ENCODE measurements at regions not wholly inside any gene's neighbourhood (a gene's known extent, or its start where the extent isn't known, plus 50 kb on each side); places are given as distances from the start of the nearest gene placed in this dataset.

- Histone ChIP-seq H3K4me3 (ENCODE audit: low read length) (no peak overlapping the region), H3K36me3 (ENCODE audit: control insufficient read depth, insufficient read depth, low read length) (no peaks in the 10 kb centered on the region), H3K4me1 (ENCODE audit: control insufficient read depth, insufficient read depth, low read length) (no peaks in the 10 kb centered on the region), H3K27me3 (ENCODE audit: control insufficient read depth, insufficient read depth, low read length) (peaks cover 2% of the 10 kb centered on the region), H3K9me3 (ENCODE audit: control insufficient read depth, low read depth, low read length) (no peaks in the 10 kb centered on the region), H3K27ac (ENCODE audit: low read length) (no peak overlapping the region)
- no peak for DNase-seq
- no CpG with 5 or more reads among the region's 4 CpGs for WGBS (ENCODE audit: insufficient coverage, low lambda C conversion rate)
These were observed 250.7 kb downstream of the RPS24 start for GRCh38 chr10:78284381-78284780.

GRCh38 chr10:78285226-78285625 lies 251.6 kb downstream of the RPS24 start:
- 46% methylated on average over 2 of the region's 5 CpGs for WGBS (ENCODE audit: insufficient coverage, low lambda C conversion rate)
- H3K4me1 ChIP-seq (ENCODE audit: control insufficient read depth, insufficient read depth, low read length), result no peaks in the 10 kb centered on the region
- H3K9me3 ChIP-seq (ENCODE audit: control insufficient read depth, low read depth, low read length), result no peaks in the 10 kb centered on the region
- no peak overlapping the region for H3K27ac ChIP-seq (ENCODE audit: low read length)
- H3K27me3 ChIP-seq (ENCODE audit: control insufficient read depth, insufficient read depth, low read length), result peaks cover 2% of the 10 kb centered on the region
- H3K4me3 ChIP-seq (ENCODE audit: low read length), result no peak overlapping the region
- H3K36me3 ChIP-seq (ENCODE audit: control insufficient read depth, insufficient read depth, low read length), result no peaks in the 10 kb centered on the region
- no peak for DNase-seq

- no CpG with 5 or more reads among the region's 1 CpG for WGBS (ENCODE audit: insufficient coverage, low lambda C conversion rate)
- H3K9me3 ChIP-seq (ENCODE audit: control insufficient read depth, low read depth, low read length), result no peaks in the 10 kb centered on the region
- peaks cover 3% of the 10 kb centered on the region for H3K27me3 ChIP-seq (ENCODE audit: control insufficient read depth, insufficient read depth, low read length)
- H3K4me1 ChIP-seq (ENCODE audit: control insufficient read depth, insufficient read depth, low read length), result no peaks in the 10 kb centered on the region
- no peak for DNase-seq
- H3K27ac ChIP-seq (ENCODE audit: low read length), result no peak overlapping the region
- no peak overlapping the region for H3K4me3 ChIP-seq (ENCODE audit: low read length)
- H3K36me3 ChIP-seq (ENCODE audit: control insufficient read depth, insufficient read depth, low read length), result no peaks in the 10 kb centered on the region
These were observed 252.5 kb downstream of the RPS24 start for GRCh38 chr10:78286186-78286585.

- Histone ChIP-seq H3K9me3 (ENCODE audit: control insufficient read depth, low read depth, low read length) (no peaks in the 10 kb centered on the region), H3K36me3 (ENCODE audit: control insufficient read depth, insufficient read depth, low read length) (no peaks in the 10 kb centered on the region), H3K27ac (ENCODE audit: low read length) (no peak overlapping the region), H3K27me3 (ENCODE audit: control insufficient read depth, insufficient read depth, low read length) (peaks cover 5% of the 10 kb centered on the region), H3K4me3 (ENCODE audit: low read length) (no peak overlapping the region), H3K4me1 (ENCODE audit: control insufficient read depth, insufficient read depth, low read length) (no peaks in the 10 kb centered on the region)
- DNase-seq, result no peak
- WGBS (ENCODE audit: insufficient coverage, low lambda C conversion rate), result 91% methylated on average over 7 of the region's 9 CpGs
These were observed 253.0 kb downstream of the RPS24 start for GRCh38 chr10:78286668-78287067.

GRCh38 chr10:78287618-78288017 lies 254.0 kb downstream of the RPS24 start:
- WGBS (ENCODE audit: insufficient coverage, low lambda C conversion rate), result 75% methylated on average over 1 of the region's 1 CpG
- H3K4me3 ChIP-seq (ENCODE audit: low read length), result no peak overlapping the region
- no peaks in the 10 kb centered on the region for H3K36me3 ChIP-seq (ENCODE audit: control insufficient read depth, insufficient read depth, low read length)

GRCh38 chr10:78288663-78289062 lies 255.0 kb downstream of the RPS24 start:
- Histone ChIP-seq H3K27me3 (ENCODE audit: control insufficient read depth, insufficient read depth, low read length) (peaks cover 5% of the 10 kb centered on the region), H3K4me3 (ENCODE audit: low read length) (no peak overlapping the region), H3K36me3 (ENCODE audit: control insufficient read depth, insufficient read depth, low read length) (no peaks in the 10 kb centered on the region), H3K4me1 (ENCODE audit: control insufficient read depth, insufficient read depth, low read length) (peaks cover 4% of the 10 kb centered on the region), H3K27ac (ENCODE audit: low read length) (no peak overlapping the region), H3K9me3 (ENCODE audit: control insufficient read depth, low read depth, low read length) (no peaks in the 10 kb centered on the region)
- no peak for DNase-seq
- no CpG with 5 or more reads among the region's 3 CpGs for WGBS (ENCODE audit: insufficient coverage, low lambda C conversion rate)

More at GRCh38 chr10:78287618-78288017, 254.0 kb downstream of the RPS24 start:
- no peak for DNase-seq
- no peak overlapping the region for H3K27ac ChIP-seq (ENCODE audit: low read length)
- H3K27me3 ChIP-seq (ENCODE audit: control insufficient read depth, insufficient read depth, low read length), result peaks cover 5% of the 10 kb centered on the region
- H3K4me1 ChIP-seq (ENCODE audit: control insufficient read depth, insufficient read depth, low read length), result no peaks in the 10 kb centered on the region
- no peaks in the 10 kb centered on the region for H3K9me3 ChIP-seq (ENCODE audit: control insufficient read depth, low read depth, low read length)

- Histone ChIP-seq H3K36me3 (ENCODE audit: control insufficient read depth, insufficient read depth, low read length) (no peaks in the 10 kb centered on the region), H3K4me1 (ENCODE audit: control insufficient read depth, insufficient read depth, low read length) (peaks cover 5% of the 10 kb centered on the region), H3K27me3 (ENCODE audit: control insufficient read depth, insufficient read depth, low read length) (peaks cover 5% of the 10 kb centered on the region), H3K9me3 (ENCODE audit: control insufficient read depth, low read depth, low read length) (no peaks in the 10 kb centered on the region), H3K4me3 (ENCODE audit: low read length) (no peak overlapping the region), H3K27ac (ENCODE audit: low read length) (no peak overlapping the region)
- WGBS (ENCODE audit: insufficient coverage, low lambda C conversion rate), result 100% methylated on average over 1 of the region's 11 CpGs
- DNase-seq, result no peak
These were observed 256.6 kb downstream of the RPS24 start for GRCh38 chr10:78290131-78290750.

GRCh38 chr10:78291722-78292121 lies 258.1 kb downstream of the RPS24 start:
- Histone ChIP-seq H3K4me3 (ENCODE audit: low read length) (no peak overlapping the region), H3K27ac (ENCODE audit: low read length) (no peak overlapping the region), H3K27me3 (ENCODE audit: control insufficient read depth, insufficient read depth, low read length) (peaks cover 5% of the 10 kb centered on the region), H3K4me1 (ENCODE audit: control insufficient read depth, insufficient read depth, low read length) (peaks cover 5% of the 10 kb centered on the region), H3K36me3 (ENCODE audit: control insufficient read depth, insufficient read depth, low read length) (no peaks in the 10 kb centered on the region), H3K9me3 (ENCODE audit: control insufficient read depth, low read depth, low read length) (no peaks in the 10 kb centered on the region)
- no peak for DNase-seq
- WGBS (ENCODE audit: insufficient coverage, low lambda C conversion rate), result no CpG with 5 or more reads among the region's 2 CpGs

- H3K9me3 ChIP-seq (ENCODE audit: control insufficient read depth, low read depth, low read length), result no peaks in the 10 kb centered on the region
- H3K36me3 ChIP-seq (ENCODE audit: control insufficient read depth, insufficient read depth, low read length), result no peaks in the 10 kb centered on the region
- no peak for DNase-seq
- WGBS (ENCODE audit: insufficient coverage, low lambda C conversion rate), result no CpG with 5 or more reads among the region's 10 CpGs
- H3K4me1 ChIP-seq (ENCODE audit: control insufficient read depth, insufficient read depth, low read length), result peaks cover 5% of the 10 kb centered on the region
- no peak overlapping the region for H3K4me3 ChIP-seq (ENCODE audit: low read length)
- peaks cover 5% of the 10 kb centered on the region for H3K27me3 ChIP-seq (ENCODE audit: control insufficient read depth, insufficient read depth, low read length)
- H3K27ac ChIP-seq (ENCODE audit: low read length), result no peak overlapping the region
These were observed 258.8 kb downstream of the RPS24 start for GRCh38 chr10:78292250-78292981.

GRCh38 chr10:78292982-78293865 lies 259.6 kb downstream of the RPS24 start:
- Histone ChIP-seq H3K36me3 (ENCODE audit: control insufficient read depth, insufficient read depth, low read length) (no peaks in the 10 kb centered on the region), H3K4me3 (ENCODE audit: low read length) (no peak overlapping the region), H3K27me3 (ENCODE audit: control insufficient read depth, insufficient read depth, low read length) (peaks cover 5% of the 10 kb centered on the region), H3K4me1 (ENCODE audit: control insufficient read depth, insufficient read depth, low read length) (peaks cover 5% of the 10 kb centered on the region), H3K9me3 (ENCODE audit: control insufficient read depth, low read depth, low read length) (no peaks in the 10 kb centered on the region), H3K27ac (ENCODE audit: low read length) (no peak overlapping the region)
- peak in 1 of 2 donors; percentile 29 for DNase-seq
- WGBS (ENCODE audit: insufficient coverage, low lambda C conversion rate), result no CpG with 5 or more reads among the region's 11 CpGs
